Heart right ventricle (tissue), 16 donors: ENCODE measurements at regions not wholly inside any gene's neighbourhood (a gene's known extent, or its start where the extent isn't known, plus 50 kb on each side); places are given as distances from the start of the nearest gene placed in this dataset.

ENCODE experiments used
- ATAC-seq, 8 donors: fragments of 200-7000 bp; cut with Tn5 transposase; one replicate each; pipeline ENCODE4 v1.9.1; 2020; ENCODE audit warnings: mild to moderate bottlenecking in 8 of 8, moderate library complexity in 8 of 8, moderate number of reproducible peaks in 1 of 8
- DNase-seq, 2 donors: peaks; one replicate each; pipeline ENCODE4 v3.0.0-alpha.2; 2020
- H3K27ac ChIP-seq, 10 donors: fragments of 200-600 bp; sonication (generic) in 2 of 10; one replicate each; pipeline versions ENCODE4 v1.5.0 to v1.8.0; 2020 to 2022; ENCODE audit warnings: mild to moderate bottlenecking in 3 of 10
- H3K27me3 ChIP-seq, 7 donors: fragments of 200-600 bp; one replicate each; pipeline ENCODE4 v1.8.0; 2021 to 2022; ENCODE audit warnings: mild to moderate bottlenecking in 2 of 7
- H3K36me3 ChIP-seq, 9 donors: fragments of 200-600 bp; sonication (generic) in 1 of 9; one replicate each; pipeline versions ENCODE4 v1.5.0 to v1.8.0; 2020 to 2022; ENCODE audit warnings: mild to moderate bottlenecking in 2 of 9
- H3K4me1 ChIP-seq, 9 donors: fragments of 200-600 bp; sonication (generic) in 1 of 9; one replicate each; pipeline versions ENCODE4 v1.5.0 to v1.8.0; 2020 to 2022; ENCODE audit warnings: mild to moderate bottlenecking in 4 of 9
- H3K4me3 ChIP-seq, 10 donors: fragments of 200-600 bp; sonication (generic) in 2 of 10; one replicate each; pipeline versions ENCODE4 v1.5.0 to v1.8.0; 2020 to 2022; ENCODE audit warnings: mild to moderate bottlenecking in 7 of 10, moderate library complexity in 2 of 10
- H3K9me3 ChIP-seq, 11 donors: fragments of 200-600 bp in 10 of 11; sonication (generic) in 2 of 11; one replicate each; pipeline versions ENCODE4 v1.5.0 to v1.8.0; 2013 to 2022; ENCODE audit warnings: mild to moderate bottlenecking in 2 of 11, control low read depth in 1 of 11, moderate library complexity in 1 of 11
- CTCF ChIP-seq, 9 donors: fragments of 200-600 bp; sonication (generic) in 2 of 9; IDR thresholded peaks; one replicate each; pipeline versions ENCODE4 v1.5.0 to v1.8.0; 2021 to 2022; ENCODE audit warnings: antibody characterized with exemption in 9 of 9, mild to moderate bottlenecking in 5 of 9, moderate library complexity in 1 of 9
- WGBS, 2 donors: extraction: QIAGEN DNeasy Blood & Tissue Kit; methylation state at CpG; one replicate each; pipeline ENCODE4 v1.1.7; 2013; ENCODE audit warnings: inconsistent platforms in 1 of 2; 5-methylcytosine and 5-hydroxymethylcytosine counted together
- intact Hi-C, 10 donors: fragments of 100-400 bp; cut with DNase I; formaldehyde crosslinking; loops; one replicate each; pipeline versions ENCODE4 v1.11.1 to v1.14.2; 2022
- donor health status: Arrhythmogenic right ventricular cardiomyopathy.
- donor health status: ischemic (EF 13 %, LVEDD 7.1; RV severe dilation, severe dysfunction).
- donor health status: healthy with polysubstance abuse.
- donor health status: DM: no; HTN: yes; CAD: no.
- donor health status: DM: no; HTN: no; CAD: no.
- donor health status: ischemic (EF 25% LVEDD 6.9; RV normal size, moderate dysfunction).
- donor health status: ischemic (EF 25% LVEDD 5.7; RV mildly dilated, moderate dysfunction).
- donor health status: healthy.
- donor health status: DM: yes; HTN: yes; CAD: no.
- donor health status: Ischemic cardiomyopathy.
- donor health status: ischemic (EF 35%, LVEDD 5.7; RV mildly dilated, moderate dysfunction).
- donor health status: nonischemic (EF 11% LVEDD 7.7; RV severe dilation, severe dysfunction).
- donor health status: DM: yes; HTN: yes; CAD: no.
- donor health status: PGD.
- donor health status: ischemic (EF 29% LVEDD 5.4; RV normal size, mild dysfunction).
- donor health status: nonischemic (EF 23%, LVEDD 6.1; RV moderate dilation, normal function).

- no peak for ATAC-seq
- DNase-seq: no peak
- Histone ChIP-seq H3K4me3 (no peak overlapping the region), H3K4me1 (no peaks in the 10 kb centered on the region), H3K36me3 (no peaks in the 10 kb centered on the region), H3K27ac (no peak overlapping the region), H3K9me3 (peaks cover 0 to 16% (median 13%) of the 10 kb centered on the region in 11 donors), H3K27me3 (no peaks in the 10 kb centered on the region)
- intact Hi-C loops: no loop called here
- WGBS, 2 donors: 76 to 85% methylated on average over 4 of the region's 4 CpGs
- no peak for TF ChIP-seq CTCF (IDR thresholded peaks at IDR 0.05)
These were observed 167.6 kb downstream of the RND3 start for GRCh38 chr2:150319658-150320555.

GRCh38 chr2:150319085-150319484 lies 168.4 kb downstream of the RND3 start:
- Histone ChIP-seq H3K4me1 (no peaks in the 10 kb centered on the region), H3K27ac (no peak overlapping the region), H3K9me3 (peaks cover 0 to 24% (median 14%) of the 10 kb centered on the region in 11 donors), H3K36me3 (no peaks in the 10 kb centered on the region), H3K4me3 (no peak overlapping the region), H3K27me3 (no peaks in the 10 kb centered on the region)
- no peak for DNase-seq
- no peak for ATAC-seq
- WGBS, 2 donors: 97 to 98% methylated on average over 4 of the region's 4 CpGs
- TF ChIP-seq CTCF (IDR thresholded peaks at IDR 0.05): no peak
- intact Hi-C loops: no loop called here

- no peaks in the 10 kb centered on the region for H3K36me3 ChIP-seq
- DNase-seq (no peak), ATAC-seq (no peak)
- H3K27ac ChIP-seq: no peak overlapping the region
- no peak overlapping the region for H3K4me3 ChIP-seq
- WGBS, 2 donors: 87 to 94% methylated on average over 4 of the region's 4 CpGs
- TF ChIP-seq CTCF (IDR thresholded peaks at IDR 0.05): no peak
- no peaks in the 10 kb centered on the region for H3K27me3 ChIP-seq
- intact Hi-C loops: no loop called here
- no peaks in the 10 kb centered on the region for H3K4me1 ChIP-seq
- H3K9me3 ChIP-seq: peaks cover 0 to 47% (median 14%) of the 10 kb centered on the region in 11 donors
These were observed 175.2 kb downstream of the RND3 start for GRCh38 chr2:150312271-150312670.

GRCh38 chr2:150309311-150310080 lies 178.0 kb downstream of the RND3 start:
- H3K27ac ChIP-seq: no peak overlapping the region
- no peak for ATAC-seq
- intact Hi-C loops: no loop called here
- H3K4me1 ChIP-seq: no peaks in the 10 kb centered on the region
- WGBS, 2 donors: 61 to 75% methylated on average over 3 of the region's 3 CpGs
- no peaks in the 10 kb centered on the region for H3K36me3 ChIP-seq
- DNase-seq: no peak
- no peak overlapping the region for H3K4me3 ChIP-seq
- no peak for TF ChIP-seq CTCF (IDR thresholded peaks at IDR 0.05)
- H3K9me3 ChIP-seq: peaks cover 0 to 31% (median 0%) of the 10 kb centered on the region in 11 donors
- no peaks in the 10 kb centered on the region for H3K27me3 ChIP-seq
